GM19452 (cell line): ENCODE measurements at regions not wholly inside any gene's neighbourhood (a gene's known extent, or its start where the extent isn't known, plus 50 kb on each side); places are given as distances from the start of the nearest gene placed in this dataset.
"Not testable (repeated sequence)": the region's sequence is repeated elsewhere in the genome, so short reads cannot be mapped to it uniquely, and the experiment has no call there.

Source experiments
- ATAC-seq: cut with Tn5 transposase; IDR thresholded peaks from one replicate; pipeline ENCODE4 v1.9.1; 2021; ENCODE audit not compliant: unreplicated experiment

GRCh38 chr3:82628385-82629014 is 867.1 kb upstream of the GBE1 start:
- no peak for ATAC-seq

DNA sequence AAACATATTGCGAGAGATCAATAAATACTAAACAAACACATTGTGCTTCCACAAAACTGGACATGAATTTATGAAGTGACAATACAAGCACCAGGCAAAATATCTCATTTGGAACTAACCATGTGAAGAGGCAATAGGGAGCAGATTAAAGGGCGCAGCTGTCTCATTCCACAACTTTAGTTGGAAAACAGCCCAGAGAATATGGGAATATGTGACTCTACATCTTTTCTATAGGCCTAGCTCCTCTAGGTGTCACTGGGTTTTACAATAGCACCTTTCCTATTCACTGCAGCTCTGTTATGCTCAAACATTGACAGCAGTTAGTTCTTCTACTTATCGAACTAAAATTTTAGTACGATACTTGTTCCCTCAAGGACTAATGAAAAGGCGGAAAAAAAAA is 866.3 kb upstream of the GBE1 start:
- ATAC-seq, result no peak

DNA sequence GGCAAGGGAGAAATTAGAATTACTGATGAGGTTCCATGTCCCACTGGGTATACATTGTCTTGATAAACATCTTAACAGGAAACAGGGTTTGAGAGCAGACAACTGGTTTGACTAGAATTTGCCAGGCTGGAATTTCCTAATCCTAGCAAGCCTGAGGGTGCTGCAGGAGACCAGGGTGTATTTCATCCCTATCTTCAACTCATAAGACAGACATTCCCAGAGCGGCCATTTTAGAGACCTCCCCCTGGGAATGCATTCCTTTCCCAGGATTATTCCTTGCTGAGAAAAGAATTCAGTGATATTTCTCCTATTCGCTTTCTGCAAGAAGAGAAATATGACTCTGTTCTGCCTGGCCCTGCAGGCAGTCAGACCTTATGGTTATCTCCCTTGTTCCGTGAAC is 859.3 kb upstream of the GBE1 start:
- not testable (repeated sequence) for ATAC-seq

- ATAC-seq, result no peak
Measured at GRCh38 chr3:82618594-82618993, 857.1 kb upstream of the GBE1 start.

- ATAC-seq, result no peak
Measured at GRCh38 chr3:82610236-82610635, 848.8 kb upstream of the GBE1 start.

DNA sequence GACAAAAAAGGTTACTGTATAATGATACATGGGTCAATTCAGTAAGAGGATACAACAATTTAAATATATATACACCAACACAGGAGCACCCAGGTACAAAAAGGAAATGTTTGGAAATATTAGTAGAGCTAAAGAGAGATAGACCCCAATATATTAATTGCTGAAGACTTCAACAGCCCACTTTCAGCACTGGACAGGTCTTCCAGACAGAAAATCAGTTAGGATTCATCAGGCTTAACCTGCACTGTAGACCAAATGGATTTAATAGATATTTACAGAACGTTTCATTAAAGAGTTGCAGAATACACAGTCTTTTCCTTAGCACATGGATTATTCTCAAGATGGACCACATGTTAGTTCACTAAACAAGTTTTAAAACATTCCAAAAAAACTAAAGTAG is 845.9 kb upstream of the GBE1 start:
- no peak for ATAC-seq

- no peak for ATAC-seq
Measured at GRCh38 chr3:82596805-82597204, 835.4 kb upstream of the GBE1 start.

DNA sequence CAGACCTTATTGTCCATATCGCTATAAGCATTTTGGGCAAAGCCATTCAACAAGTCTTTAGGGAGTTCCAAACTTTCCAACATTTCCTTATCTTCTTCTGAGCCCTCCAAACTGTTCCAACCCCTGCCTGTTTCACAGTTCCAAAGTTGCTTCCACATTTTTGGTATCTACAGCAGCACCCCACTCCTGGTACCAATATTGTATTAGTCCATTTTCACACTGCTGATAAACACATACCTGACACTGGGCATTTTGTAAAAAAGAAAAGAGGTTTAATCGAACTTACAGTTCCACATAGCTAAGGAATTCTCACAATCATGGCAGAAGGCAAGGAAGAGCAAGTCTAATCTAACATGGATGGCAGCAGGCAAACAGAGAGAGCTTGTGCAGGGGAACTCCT is 834.1 kb upstream of the GBE1 start:
- no peak for ATAC-seq

DNA sequence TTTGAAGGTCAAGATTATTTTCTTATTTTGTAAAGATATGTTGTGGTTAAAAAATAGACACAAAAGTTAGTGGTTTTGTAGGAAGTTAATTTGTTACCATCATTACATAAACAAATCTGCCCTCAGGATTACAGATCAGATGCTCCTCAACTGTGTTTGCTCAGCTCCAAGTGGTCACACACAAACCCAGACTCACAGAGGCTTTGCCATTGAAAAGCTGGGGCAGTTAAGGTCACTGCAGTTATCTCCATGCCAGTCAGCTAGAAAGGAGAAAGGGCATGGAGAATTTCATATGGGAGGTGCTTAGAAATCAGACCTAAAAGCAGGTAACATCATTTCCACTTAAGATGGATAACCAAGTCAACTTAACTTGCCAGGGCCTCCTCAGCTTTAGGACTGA is 825.7 kb upstream of the GBE1 start:
- no peak for ATAC-seq

- no peak for ATAC-seq
Measured at GRCh38 chr3:82586414-82586813, 825.0 kb upstream of the GBE1 start.

DNA sequence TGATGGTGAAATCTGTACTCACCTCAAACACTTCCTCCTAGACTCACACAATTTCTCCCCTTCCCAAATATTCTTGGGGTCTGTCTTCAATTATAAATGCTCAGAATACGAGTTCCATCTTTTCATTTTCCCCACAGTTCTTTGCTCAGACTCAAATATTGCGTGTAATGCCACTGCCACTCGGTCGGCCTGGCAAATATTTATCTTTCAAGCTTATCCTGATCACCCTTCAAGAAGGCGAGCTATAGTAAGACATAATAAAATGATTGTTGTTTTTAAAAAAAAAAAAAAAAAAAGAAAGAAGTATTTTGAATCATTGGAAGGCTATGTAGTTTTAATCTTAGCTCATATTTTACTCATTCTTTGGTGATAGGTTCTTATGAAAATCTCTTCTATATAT is 824.6 kb upstream of the GBE1 start:
- not testable (repeated sequence) for ATAC-seq

GRCh38 chr3:82585591-82585990 is 824.1 kb upstream of the GBE1 start:
- ATAC-seq, result not testable (repeated sequence)

GRCh38 chr3:82584861-82585260 is 823.4 kb upstream of the GBE1 start:
- ATAC-seq, result not testable (repeated sequence)

DNA sequence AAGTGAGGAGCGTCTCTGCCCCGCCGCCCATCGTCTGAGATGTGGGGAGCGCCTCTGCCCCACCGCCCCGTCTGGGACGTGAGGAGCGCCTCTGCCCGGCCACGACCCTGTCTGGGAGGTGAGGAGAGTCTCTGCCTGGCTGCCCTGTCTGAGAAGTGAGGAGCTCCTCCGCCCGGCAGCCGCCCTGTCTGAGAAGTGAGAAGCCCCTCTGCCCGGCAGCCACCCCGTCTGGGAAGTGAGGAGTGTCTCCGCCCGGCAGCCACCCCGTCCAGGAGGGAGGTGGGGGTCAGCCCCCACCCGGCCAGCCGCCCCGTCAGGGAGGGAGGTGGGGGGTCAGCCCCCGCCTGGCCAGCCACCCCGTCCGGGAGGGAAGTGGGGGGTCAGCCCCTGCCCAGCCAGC is 823.0 kb upstream of the GBE1 start:
- ATAC-seq, result not testable (repeated sequence)

DNA sequence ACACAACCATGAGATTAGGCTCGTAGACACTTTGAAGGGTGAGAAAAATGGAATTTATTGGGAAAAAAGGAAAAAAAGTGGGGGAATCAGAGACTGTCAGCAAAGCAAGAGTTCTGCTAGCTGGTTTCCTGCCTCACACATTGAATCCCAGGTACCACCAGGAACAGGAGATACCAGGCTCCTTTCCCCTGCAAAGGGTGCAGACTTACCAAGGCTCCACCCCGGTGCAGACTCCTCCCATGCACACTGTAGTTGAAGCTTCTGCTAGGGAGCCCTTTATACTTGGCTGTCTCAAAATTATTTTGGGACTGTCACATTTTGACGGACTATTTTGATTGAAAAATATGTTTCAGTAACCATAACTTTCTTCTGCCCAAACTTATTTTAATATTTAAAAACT is 819.9 kb upstream of the GBE1 start:
- no peak for ATAC-seq

DNA sequence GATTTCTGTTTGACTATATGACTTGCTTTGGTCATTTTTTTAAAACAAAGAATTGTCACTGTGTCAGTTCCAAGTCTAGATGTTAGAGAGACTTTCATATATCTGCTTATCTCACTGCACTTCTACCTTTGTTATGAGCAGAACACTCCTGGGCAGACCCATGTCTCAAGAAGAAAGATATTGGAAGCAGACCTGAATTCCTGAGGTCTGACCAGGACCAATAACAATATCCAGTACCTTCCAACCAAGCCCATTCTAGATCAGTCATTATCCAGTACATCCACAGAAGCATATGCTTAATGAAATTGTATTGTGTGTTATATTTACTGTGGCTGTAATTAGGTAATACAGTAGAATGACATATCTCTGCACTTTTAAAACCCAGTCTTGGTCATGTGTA is 811.3 kb upstream of the GBE1 start:
- no peak for ATAC-seq

DNA sequence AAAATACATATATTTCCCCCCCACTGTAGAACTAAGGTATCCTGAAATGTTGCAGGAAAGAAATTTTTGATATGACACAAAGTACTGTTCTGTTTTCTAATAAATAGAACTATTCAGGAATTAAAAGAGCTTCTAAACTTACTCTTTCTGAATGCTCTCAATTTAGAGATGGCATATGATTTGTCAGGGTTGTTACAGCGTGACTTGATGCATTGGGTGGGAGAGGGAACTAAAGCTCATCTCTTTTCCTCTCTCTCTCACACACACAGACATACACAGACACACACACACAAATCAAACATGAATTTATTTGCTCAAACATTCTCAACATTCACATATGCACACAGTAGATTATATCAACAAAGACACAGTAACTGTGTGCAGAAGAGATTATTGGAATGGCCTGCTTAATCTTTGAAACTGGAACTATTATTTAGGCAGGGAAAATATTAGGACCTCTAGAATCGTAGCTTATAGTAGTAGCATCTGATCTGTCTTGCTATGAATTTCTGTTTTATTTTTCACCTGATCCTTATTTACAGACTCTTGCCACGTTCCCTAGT is 807.4 kb upstream of the GBE1 start:
- no peak for ATAC-seq

DNA sequence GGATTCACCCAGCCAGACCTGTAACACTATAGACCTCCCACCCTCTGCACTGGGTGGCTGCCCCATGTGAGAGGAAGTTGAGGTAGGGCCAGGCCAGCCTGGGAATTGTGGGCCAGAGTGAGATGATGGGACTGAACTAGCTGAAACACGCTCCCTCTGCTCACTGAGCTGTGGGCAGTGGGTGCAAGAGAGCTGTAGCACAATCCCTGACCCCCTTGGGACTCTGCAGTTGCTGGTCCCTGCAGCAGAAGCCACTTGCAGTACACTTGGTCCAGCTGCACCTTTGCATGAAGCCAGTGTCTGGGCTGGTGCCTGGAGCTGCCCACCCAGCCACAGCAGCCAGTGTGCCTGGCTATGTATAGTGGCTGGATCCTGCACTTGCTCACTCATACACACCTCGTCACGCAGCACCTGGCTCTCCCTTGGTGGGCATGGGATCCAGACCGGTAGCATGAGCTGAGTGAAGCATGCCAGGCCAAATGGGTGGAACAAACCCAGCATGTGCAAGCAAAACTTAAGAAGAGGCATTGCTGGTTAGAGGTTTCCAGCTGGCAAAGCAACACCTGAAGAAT is 805.7 kb upstream of the GBE1 start:
- no peak for ATAC-seq

GRCh38 chr3:82562896-82563295 is 801.5 kb upstream of the GBE1 start:
- ATAC-seq, result no peak

GRCh38 chr3:82561784-82562183 is 800.3 kb upstream of the GBE1 start:
- ATAC-seq, result no peak

DNA sequence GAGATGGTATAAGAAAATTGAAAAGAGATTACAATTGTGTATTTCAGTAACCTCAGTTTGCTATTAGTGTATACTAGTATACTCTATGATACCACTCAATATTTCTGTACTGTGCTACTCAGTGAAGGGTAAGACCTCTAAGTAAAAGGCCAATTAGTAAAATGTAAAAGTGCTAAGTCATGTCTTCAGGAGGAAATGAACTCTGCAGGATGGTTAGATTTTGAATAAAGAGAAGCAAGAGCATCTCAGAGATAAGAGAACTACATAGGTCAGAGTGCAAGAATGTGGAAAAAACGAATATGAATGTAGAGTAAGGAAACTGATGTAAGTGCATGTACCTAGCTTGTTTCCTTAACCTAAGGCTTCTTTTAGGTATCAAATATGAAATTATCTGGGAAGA is 796.6 kb upstream of the GBE1 start:
- no peak for ATAC-seq

DNA sequence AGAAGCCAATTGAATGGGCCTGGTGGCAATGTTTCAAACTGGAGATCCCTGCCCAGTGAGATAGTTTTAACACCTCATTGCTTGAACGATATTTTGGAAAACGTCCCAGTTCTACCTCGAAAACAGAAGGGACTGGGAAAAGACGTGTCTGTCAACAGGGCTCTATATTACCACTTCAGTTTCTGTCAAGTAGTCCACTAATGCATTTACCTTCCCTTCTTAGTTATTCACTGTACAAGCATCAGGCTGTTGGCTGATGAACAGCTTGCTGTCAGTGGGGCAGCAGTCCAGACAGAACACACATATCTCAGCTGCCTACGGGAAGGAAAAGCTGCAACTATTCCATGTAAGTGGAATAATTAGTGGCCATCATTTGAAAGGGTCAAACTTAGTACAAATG is 794.7 kb upstream of the GBE1 start:
- ATAC-seq, result no peak

- not testable (repeated sequence) for ATAC-seq
Measured at GRCh38 chr3:82542556-82542955, 781.1 kb upstream of the GBE1 start.
